Neutrophil (primary cell): ENCODE measurements at regions not wholly inside any gene's neighbourhood (a gene's known extent, or its start where the extent isn't known, plus 50 kb on each side); places are given as distances from the start of the nearest gene placed in this dataset.

Experiments
- H3K27ac ChIP-seq: fragments of 200-600 bp; sonication (generic); 2 replicates; pipeline ENCODE4 v1.5.1; 2016; ENCODE audit warnings: mild to moderate bottlenecking, moderate library complexity
- H3K27me3 ChIP-seq: fragments of 200-600 bp; sonication (generic); 2 replicates; pipeline ENCODE4 v1.6.0; 2016; ENCODE audit warnings: mild to moderate bottlenecking
- H3K36me3 ChIP-seq: fragments of 200-600 bp; sonication (generic); 2 replicates; pipeline ENCODE4 v1.5.1; 2017
- H3K4me1 ChIP-seq, 2 experiments: fragments of 200-600 bp in 1 of 2; sonication (generic) in 1 of 2; 1 replicate in 1 of 2; 2 replicates in 1 of 2; pipeline versions ENCODE4 v1.5.1 to v1.6.1; 2013 to 2016; ENCODE audit warnings: low read depth in 1 of 2, low read length in 1 of 2, mild to moderate bottlenecking in 1 of 2, moderate library complexity in 1 of 2; ENCODE audit not compliant: control insufficient read depth in 1 of 2, insufficient read depth in 1 of 2
- H3K4me3 ChIP-seq, 2 experiments: fragments of 200-600 bp in 1 of 2; sonication (generic) in 1 of 2; 1 replicate in 1 of 2; 2 replicates in 1 of 2; pipeline ENCODE4 v1.5.1; 2013 to 2016; ENCODE audit warnings: low read depth in 1 of 2, low read length in 1 of 2, mild to moderate bottlenecking in 1 of 2, moderate library complexity in 1 of 2
- H3K9me3 ChIP-seq: fragments of 200-600 bp; sonication (generic); 2 replicates; pipeline ENCODE4 v1.5.1; 2016
- TF ChIP-seq, protein P1 (sequence below): fragments of 200-600 bp; sonication (generic); IDR thresholded peaks from 2 replicates; pipeline ENCODE4 v1.5.1; 2016; ENCODE audit warnings: antibody characterized with exemption

- Histone ChIP-seq H3K9me3 (no peaks in the 10 kb centered on the region), H3K36me3 (no peaks in the 10 kb centered on the region), H3K27ac (no peak overlapping the region), H3K4me3 (no peak overlapping the region), H3K27me3 (no peaks in the 10 kb centered on the region), H3K4me1 (no peaks in the 10 kb centered on the region)
- TF ChIP-seq, protein P1, sequence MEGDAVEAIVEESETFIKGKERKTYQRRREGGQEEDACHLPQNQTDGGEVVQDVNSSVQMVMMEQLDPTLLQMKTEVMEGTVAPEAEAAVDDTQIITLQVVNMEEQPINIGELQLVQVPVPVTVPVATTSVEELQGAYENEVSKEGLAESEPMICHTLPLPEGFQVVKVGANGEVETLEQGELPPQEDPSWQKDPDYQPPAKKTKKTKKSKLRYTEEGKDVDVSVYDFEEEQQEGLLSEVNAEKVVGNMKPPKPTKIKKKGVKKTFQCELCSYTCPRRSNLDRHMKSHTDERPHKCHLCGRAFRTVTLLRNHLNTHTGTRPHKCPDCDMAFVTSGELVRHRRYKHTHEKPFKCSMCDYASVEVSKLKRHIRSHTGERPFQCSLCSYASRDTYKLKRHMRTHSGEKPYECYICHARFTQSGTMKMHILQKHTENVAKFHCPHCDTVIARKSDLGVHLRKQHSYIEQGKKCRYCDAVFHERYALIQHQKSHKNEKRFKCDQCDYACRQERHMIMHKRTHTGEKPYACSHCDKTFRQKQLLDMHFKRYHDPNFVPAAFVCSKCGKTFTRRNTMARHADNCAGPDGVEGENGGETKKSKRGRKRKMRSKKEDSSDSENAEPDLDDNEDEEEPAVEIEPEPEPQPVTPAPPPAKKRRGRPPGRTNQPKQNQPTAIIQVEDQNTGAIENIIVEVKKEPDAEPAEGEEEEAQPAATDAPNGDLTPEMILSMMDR: no peak
These were observed 176.0 kb downstream of the ESRRB start for GRCh38 chr14:76551906-76552305.

DNA sequence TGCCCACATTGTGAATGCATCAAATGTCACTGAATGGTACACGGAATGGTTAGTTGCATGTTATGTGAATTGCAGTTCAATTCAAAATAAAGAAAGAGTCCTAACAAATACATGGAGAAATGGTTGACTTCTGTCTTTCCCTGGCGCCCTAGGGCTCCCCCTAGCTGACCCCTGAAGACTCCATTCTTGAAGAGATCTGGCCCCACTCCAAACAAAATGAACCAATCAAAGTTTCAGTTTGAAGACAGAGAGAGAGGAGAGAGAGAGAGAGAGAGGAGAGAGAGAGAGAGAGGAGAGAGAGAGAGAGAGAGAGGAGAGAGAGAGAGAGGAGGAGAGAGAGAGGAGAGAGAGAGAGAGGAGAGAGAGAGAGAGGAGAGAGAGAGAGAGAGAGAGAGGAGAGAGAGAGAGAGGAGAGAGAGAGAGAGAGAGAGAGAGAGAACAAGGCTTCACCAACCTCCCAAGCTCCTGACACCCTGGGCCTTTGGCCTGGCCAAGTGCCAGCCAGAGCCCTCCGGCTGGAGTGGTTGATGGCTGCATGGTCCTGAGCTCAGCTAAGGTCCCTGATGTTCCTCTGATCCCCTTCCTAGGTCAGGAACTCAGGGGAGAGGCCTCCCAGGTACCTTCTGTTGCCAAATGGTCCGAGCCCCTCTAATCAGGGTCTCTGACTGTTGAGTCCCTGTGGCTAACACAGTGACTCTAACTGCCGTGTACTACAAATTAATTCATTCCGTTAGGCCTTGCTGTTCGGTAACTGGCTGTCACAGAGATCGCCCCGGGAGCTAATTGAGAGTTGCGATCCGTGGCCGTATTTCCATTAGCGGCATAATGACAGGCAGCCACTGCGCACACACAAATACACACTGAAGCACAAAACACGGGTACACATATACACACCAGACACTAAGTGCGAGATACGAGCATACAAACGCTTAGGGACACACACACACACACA is 188.8 kb downstream of the ESRRB start:
- H3K4me3 ChIP-seq: no peak overlapping the region
- H3K36me3 ChIP-seq: no peaks in the 10 kb centered on the region
- no peaks in the 10 kb centered on the region for H3K9me3 ChIP-seq
- TF ChIP-seq, protein P1: no peak
- no peak overlapping the region for H3K27ac ChIP-seq
- no peaks in the 10 kb centered on the region for H3K27me3 ChIP-seq
- H3K4me1 ChIP-seq: no peaks in the 10 kb centered on the region

DNA sequence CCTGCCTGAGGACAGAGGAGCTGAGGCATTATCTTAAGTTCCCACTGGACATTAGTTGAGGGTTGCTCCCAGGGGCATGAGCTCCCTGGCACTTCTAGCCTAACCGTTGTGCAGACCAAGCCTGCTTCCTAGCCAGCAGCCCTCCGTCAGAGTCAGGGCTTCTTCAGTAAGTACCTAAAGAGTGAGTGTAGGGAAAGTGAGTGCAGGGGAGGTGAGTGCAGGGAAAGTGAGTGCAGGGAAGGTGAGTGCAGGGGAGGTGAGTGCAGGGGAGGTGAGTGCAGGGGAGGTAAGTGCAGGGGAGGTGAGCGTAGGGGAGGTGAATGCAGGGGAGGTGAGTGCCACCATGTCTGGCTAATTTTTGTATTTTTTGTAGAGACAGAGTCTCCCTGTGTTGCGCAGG is 190.5 kb downstream of the ESRRB start:
- H3K27ac ChIP-seq: no peak overlapping the region
- no peak overlapping the region for H3K4me3 ChIP-seq
- no peaks in the 10 kb centered on the region for H3K4me1 ChIP-seq
- no peaks in the 10 kb centered on the region for H3K9me3 ChIP-seq
- TF ChIP-seq, protein P1: no peak
- no peaks in the 10 kb centered on the region for H3K27me3 ChIP-seq
- no peaks in the 10 kb centered on the region for H3K36me3 ChIP-seq

DNA sequence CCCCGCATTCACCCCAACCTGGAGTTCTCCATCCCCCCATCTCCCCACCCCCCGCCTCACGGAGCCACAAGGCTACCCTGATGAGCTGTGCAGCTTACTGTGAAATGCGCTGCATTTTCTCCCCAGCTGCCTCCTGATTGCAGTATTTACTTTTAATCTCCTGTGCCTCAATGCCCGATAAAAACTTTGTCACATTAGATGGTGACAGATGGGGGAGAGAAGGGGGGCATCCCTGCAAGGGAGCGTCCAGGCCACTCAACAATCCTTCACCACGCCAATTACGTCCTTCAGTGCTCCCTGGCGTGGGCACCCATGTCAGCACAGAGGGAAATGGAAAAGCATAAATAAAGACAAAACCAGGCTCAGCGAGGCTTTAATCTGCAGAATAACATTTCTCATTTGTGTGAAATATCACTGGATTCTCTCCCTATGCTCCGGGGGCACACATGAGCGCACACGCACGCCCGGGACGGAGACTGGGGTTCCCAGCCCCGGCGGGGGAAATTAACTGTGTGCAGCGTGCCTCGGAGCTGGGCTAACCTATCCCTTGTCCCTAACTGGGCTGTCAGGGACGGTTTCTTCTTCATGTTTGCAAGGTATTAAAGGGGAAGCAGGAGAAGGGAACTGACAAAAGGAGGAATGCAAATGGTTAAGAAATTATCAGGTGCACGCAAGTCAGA is 186.7 kb upstream of the VASH1 start:
- TF ChIP-seq, protein P1: no peak
- peaks cover 5% of the 10 kb centered on the region for H3K27me3 ChIP-seq

GRCh38 chr14:76575108-76575507 is 186.2 kb upstream of the VASH1 start:
- TF ChIP-seq, protein P1: no peak
- Histone ChIP-seq H3K4me1 (no peaks in the 10 kb centered on the region), H3K4me3 (no peak overlapping the region)

More for the DNA sequence above, 186.7 kb upstream of the VASH1 start:
- H3K4me1 ChIP-seq: no peaks in the 10 kb centered on the region
- H3K27ac ChIP-seq: no peak overlapping the region
- no peaks in the 10 kb centered on the region for H3K9me3 ChIP-seq
- H3K4me3 ChIP-seq: no peak overlapping the region
- H3K36me3 ChIP-seq: no peaks in the 10 kb centered on the region

More at GRCh38 chr14:76575108-76575507, 186.2 kb upstream of the VASH1 start:
- peaks cover 5% of the 10 kb centered on the region for H3K27me3 ChIP-seq
- H3K36me3 ChIP-seq: no peaks in the 10 kb centered on the region
- H3K9me3 ChIP-seq: no peaks in the 10 kb centered on the region
- H3K27ac ChIP-seq: no peak overlapping the region
